HG03139 (cell line): ENCODE measurements at regions not wholly inside any gene's neighbourhood (a gene's known extent, or its start where the extent isn't known, plus 50 kb on each side); places are given as distances from the start of the nearest gene placed in this dataset.

Experiments used
- ATAC-seq: cut with Tn5 transposase; IDR thresholded peaks from one replicate; pipeline ENCODE4 v1.9.1; 2021; ENCODE audit not compliant: unreplicated experiment

GRCh38 chr3:18047052-18047451 is 304.6 kb upstream of the TBC1D5 start:
- ATAC-seq: no peak

- ATAC-seq: no peak
Observed at GRCh38 chr3:18046131-18046915, 303.9 kb upstream of the TBC1D5 start.

DNA sequence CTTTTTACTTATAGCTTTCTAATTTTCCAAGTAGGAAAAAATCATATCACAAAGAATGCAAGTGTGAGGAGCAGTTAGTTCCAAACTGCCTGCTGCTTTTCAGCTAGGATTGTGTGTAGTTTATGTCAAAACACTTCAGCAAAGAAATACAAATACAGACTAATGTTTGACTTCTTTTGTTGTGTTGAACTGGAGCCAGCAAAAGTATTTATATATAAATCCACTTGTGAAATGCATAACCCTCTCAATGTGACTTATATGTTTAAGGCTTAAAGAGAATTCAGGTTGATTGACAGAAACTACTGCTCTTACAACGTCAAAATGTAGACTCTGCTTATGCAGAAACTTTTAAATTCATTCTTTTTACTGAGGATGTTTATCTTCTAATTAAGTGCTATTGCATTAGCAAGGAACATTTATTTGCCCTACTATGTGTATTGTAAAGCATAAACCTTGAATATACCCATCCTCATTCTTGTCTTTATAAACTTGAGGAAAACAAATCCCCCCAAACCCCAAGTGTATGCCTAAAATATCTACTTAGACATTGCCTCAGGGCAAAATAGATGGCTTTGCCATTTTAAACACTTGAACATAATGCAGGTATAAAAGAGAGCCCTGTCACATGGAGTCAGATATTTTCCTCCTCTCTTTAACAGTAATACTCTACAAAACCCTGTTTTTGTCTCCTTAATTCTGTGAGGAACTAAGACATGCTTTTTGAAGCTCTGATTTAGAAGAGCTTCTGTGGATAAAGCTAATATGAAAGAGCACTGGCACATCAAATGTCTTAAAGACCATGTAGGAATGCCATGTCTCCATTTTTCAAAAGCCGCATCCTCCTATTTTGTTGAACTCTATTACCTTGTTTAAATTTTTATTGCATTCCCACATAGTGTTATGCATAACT is 302.8 kb upstream of the TBC1D5 start:
- no peak for ATAC-seq

- ATAC-seq: no peak
Observed at GRCh38 chr3:18044191-18044590, 301.8 kb upstream of the TBC1D5 start.

DNA sequence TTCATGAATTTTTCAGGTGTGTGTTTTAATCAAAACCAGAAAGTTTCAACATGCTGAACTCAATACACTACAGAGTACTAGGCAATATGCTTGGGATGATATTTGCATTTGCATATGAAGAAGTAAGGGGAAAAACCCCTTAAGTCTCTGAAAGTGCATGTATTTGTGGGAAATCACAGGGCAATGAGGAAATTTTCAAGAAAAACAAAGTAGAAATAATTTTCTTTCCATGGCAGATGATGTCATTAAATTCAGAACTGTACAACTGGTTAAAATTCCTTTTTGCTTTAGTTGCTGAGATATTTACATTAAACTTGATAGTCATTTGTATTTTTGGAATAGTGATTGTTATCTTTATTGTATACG is 294.0 kb upstream of the TBC1D5 start:
- no peak for ATAC-seq

DNA sequence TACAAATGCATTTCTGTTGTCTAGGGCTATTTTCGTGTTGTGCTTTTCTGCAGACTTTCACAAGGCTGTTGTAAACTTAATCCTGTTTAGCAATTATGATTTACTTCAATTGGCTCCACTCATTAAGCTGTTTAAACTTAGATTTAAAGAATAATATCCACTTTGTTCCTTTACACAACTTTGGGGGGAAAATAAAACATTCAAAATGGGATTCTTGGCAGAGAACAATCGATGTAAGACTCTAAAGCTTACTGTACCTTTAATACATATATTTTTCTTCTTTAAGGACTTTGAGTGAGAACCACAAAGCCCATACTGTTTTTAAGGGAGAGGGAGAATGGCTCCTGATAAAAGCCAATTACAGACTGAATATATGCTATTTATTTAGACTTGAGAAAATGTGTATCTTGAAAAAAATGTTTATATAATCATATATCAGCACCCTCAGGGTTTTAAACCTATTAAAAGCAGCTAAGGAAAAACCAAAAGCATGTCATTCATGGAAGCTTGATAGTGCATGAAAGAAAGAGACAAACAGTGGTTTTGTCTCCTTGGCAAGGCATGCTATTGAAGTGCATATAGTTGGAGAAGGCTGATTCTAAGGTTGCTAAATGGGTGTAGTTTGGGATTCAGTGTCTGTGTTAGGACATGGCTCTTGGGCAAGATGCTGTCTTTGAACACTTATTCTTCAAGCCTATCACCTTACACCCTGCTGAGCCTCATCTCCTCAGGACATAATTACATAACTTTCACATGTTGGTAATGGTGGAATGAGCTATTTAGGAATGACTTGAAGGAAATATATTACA is 293.4 kb upstream of the TBC1D5 start:
- no peak for ATAC-seq

DNA sequence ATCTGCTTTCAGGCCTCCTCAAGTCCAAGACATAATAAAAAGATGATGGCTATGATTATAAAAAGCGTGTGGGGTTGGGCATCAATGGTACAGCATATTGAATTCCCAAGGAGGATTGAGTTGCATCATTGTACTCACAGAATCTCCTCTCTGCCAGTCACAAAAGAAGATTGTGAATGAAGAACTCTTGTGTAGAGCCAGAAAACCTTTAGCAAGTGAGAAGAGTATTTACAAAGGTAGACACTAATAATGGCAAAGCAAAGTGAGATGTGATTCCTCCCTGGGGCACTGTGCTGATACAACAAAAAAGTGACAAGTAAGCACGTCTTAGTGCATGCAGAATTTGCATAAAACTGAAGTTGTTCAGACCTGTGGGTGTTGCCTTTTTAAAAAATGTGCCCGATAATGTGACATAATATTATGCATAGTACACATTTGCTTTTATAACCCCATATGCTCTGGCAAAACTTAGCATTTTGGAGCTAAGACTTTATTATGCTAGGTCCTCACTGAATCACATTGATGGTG is 291.2 kb upstream of the TBC1D5 start:
- no peak for ATAC-seq

DNA sequence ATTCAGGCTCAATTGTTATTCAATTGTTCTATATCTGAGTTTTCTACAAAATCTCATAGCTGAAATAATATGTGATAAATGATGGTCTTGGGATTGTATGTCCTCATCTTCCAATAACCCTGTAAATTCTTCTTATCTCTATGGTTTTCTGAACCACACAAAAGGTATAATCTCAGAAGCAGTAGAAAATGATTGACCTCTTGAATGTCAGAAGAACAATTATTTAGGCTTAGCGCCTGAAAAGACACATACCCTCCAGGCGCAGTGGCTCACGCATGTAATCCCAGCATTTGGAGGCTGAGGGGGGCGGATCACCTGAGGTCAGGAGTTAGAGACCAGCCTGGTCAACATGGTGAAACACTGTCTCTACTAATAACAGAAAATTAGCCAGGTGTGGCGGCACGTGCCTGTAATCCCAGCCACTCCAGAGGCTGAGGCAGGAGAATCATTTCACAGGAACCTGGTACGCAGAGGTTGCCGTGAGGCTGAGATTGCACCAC is 288.0 kb upstream of the TBC1D5 start:
- no peak for ATAC-seq

GRCh38 chr3:18027161-18027939 is 284.9 kb upstream of the TBC1D5 start:
- no peak for ATAC-seq

DNA sequence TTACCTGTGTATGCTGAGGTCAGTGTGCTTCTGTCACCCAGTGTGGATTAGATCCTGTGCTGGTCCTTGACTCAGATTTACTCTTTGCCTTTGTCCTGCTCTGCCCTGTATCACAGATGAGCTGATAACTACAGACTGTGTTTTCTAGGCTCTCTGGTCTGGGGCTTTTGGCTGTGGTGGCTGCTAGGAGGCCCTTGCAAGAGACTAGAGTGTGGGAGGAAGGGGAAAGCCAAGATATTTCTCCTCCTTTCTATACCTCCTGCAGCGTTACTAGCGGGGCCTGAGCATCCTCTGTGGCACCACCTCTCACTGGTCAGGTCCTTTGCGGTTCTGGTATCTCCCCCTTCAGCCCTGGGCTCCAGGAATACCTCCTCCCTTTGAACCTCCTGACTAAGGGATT is 282.3 kb upstream of the TBC1D5 start:
- ATAC-seq: no peak

DNA sequence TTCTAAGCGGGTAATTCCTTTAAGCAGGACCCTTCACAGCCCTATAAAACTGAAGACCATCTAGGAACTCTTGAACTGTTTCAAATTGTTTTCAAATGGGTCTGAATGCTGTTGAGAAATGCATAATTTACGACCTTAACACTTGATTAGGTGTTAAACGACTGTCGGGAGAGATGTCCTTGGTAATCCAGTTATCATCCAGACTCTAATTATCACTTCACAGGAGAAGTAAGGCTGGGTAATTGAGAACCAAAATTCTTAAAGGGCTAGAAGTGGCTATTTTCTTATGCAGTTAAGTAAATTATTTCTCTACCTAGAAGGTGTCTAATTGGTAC is 276.7 kb upstream of the TBC1D5 start:
- ATAC-seq: no peak

DNA sequence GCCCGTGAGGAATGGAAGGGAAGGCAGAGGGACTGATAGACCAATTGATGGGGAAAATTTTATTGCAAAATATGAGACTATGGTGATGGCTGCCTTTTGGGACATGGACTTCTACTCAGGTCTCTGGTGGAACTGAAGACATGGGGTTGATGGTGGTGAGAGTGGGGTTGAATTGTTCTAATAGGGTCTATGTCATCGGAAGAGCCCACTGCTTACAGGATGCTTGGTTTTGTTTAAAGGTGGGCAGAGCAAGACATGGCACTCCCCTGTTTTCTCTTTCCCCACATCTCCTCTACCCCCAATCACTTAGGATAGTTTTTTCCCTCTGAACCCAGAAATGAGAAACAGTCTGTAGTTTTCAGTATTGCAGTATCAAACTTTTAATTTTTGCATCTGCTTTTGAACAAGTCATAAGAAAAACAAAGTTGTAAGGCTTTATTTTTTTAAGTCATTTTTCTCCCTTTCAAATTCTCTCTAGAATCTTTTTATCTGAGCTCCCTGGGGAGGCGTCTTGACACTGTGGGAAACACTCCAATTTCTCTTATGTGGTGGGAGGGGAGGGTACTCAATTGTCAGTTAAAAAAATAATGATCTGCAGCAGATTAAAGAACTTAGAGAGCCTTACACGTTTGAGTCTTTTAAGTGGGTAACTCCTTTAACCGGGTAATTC is 276.2 kb upstream of the TBC1D5 start:
- no peak for ATAC-seq

DNA sequence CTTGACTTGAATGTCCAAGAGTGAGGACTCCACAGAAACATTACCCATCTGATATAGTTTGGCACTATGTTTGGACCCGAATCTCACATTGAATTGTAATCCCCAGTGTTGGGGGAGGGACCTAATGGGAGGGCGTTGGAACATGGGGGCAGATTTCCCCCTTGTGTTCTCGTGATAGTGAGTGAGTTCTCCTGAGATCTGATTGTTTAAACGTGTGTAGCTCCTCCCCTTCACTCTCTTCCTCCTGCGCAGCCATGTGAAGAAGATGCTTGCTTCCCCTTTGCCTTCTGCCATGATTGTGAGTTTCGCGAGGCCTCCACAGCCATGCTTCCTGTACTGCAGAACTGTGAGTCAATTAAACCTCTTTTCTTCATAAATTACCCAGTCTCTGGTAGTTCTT is 273.9 kb upstream of the TBC1D5 start:
- ATAC-seq: no peak

DNA sequence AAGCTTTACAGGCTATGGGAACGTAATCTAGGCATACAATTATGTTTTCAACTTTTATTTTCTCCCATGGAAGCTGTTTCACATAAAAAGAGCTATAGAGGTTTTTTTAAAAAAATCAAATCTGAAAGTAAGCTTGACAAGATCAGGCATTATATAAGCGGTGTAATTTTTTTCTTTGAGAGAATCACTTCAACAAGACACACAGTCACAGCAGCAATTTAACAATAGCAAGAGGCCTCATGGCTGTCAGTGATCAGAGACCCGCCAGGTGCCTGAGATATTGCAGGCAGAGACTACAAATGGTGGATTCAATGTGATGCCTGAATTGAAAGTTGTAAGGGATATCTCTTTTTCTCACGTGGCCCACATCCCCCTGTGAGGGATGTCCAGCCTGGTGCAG is 270.5 kb upstream of the TBC1D5 start:
- ATAC-seq: no peak

GRCh38 chr3:18012436-18012835 is 270.0 kb upstream of the TBC1D5 start:
- ATAC-seq: no peak

DNA sequence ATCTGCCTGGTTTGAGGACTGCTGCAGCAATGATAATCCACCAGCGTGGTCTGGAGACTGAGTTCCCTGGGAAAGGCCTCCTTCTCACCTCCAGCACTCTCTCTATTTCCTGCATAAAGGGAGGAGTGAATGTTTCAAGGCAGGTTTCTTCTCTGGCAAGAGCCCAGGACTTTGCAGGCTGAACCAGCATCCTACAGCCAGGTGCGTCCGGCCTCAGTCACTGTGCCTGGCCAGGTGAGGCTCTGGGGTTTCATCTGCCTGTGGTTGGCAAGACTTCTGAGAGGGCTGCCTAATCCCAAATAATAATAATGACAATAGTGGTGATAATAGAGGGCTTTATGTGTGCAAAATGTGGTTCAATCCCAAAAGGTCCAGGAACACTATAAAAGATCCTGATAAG is 269.0 kb upstream of the TBC1D5 start:
- no peak for ATAC-seq

- no peak for ATAC-seq
Observed at GRCh38 chr3:18010001-18010400, 267.6 kb upstream of the TBC1D5 start.

- no peak for ATAC-seq
Observed at GRCh38 chr3:18008706-18009368, 266.4 kb upstream of the TBC1D5 start.

DNA sequence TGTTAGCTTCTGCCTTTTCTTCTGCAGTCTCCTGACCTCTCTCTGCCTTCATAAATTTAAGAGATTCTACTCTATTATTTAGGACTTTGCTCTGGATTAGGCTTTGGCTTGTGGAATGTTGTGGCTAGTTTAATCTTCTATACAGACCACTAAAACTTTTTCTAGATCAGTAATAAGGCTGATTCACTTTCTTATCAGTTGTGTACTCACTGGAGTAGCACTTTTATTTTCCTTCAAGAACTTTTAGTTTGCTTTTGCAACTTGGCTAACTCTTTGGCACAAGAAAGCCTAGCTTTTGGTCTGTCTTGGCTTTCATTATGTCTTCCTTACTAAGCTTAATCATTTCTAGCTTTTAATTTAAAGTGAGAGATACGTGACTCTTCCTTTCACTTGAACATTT is 265.5 kb upstream of the TBC1D5 start:
- ATAC-seq: no peak
